Suppressor macrophage treated with lipopolysaccharide for 4 hours (primary cell): ENCODE measurements at regions not wholly inside any gene's neighbourhood (a gene's known extent, or its start where the extent isn't known, plus 50 kb on each side); places are given as distances from the start of the nearest gene placed in this dataset.

ENCODE experiments used
- DNase-seq: peaks from one replicate; pipeline ENCODE4 v3.0.0-alpha.2; 2020

GRCh38 chr1:58365328-58365727, 181.2 kb downstream of the OMA1 start:
- DNase-seq = no peak

- no peak for DNase-seq
Measured at GRCh38 chr1:58363585-58363984, 182.9 kb downstream of the OMA1 start.

- DNase-seq = no peak
Measured at GRCh38 chr1:58361134-58361533, 185.4 kb downstream of the OMA1 start.

DNA sequence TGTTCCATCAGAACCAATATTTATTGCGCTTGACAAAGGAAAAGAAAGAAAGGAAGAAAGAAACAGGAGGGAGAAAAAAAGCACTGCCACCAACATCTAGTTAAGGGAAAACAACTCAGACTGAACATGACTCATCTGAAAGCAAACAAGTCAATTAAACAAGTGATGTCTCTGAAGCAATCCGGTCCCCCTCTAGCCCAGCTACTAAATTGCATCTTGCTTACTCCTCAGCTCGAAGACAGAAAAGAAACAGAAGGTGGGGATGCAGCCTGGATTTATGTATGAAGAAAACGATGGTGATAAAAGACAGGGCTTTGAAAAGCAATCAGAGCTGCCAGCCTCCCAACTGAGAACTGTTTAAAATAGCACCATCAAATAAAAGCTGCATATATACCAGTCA, 188.2 kb downstream of the OMA1 start:
- no peak for DNase-seq

DNA sequence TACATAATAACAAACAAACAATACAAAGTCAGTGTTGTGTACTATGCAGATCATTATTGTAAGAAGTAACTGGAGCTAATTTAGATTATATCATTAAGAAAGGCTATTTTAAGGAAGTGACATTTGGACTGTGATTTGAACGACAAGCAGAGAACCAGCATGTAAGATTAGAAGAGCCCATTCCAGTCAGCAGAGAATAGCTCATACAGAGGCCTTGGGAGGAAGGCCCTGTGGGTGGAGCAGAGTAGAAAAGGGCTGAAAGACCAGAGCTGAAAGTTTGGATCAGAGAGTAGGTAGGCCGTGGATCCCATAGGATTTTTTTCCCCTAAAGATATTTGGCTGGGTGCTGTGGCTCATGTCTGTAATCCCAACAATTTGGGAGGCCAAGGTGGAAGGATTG, 190.1 kb downstream of the OMA1 start:
- no peak for DNase-seq

- no peak for DNase-seq
Measured at GRCh38 chr1:58353168-58353567, 193.4 kb downstream of the OMA1 start.

- no peak for DNase-seq
Measured at GRCh38 chr1:58352476-58353092, 193.9 kb downstream of the OMA1 start.

GRCh38 chr1:58346036-58346355, 200.5 kb downstream of the OMA1 start:
- DNase-seq = no peak

DNA sequence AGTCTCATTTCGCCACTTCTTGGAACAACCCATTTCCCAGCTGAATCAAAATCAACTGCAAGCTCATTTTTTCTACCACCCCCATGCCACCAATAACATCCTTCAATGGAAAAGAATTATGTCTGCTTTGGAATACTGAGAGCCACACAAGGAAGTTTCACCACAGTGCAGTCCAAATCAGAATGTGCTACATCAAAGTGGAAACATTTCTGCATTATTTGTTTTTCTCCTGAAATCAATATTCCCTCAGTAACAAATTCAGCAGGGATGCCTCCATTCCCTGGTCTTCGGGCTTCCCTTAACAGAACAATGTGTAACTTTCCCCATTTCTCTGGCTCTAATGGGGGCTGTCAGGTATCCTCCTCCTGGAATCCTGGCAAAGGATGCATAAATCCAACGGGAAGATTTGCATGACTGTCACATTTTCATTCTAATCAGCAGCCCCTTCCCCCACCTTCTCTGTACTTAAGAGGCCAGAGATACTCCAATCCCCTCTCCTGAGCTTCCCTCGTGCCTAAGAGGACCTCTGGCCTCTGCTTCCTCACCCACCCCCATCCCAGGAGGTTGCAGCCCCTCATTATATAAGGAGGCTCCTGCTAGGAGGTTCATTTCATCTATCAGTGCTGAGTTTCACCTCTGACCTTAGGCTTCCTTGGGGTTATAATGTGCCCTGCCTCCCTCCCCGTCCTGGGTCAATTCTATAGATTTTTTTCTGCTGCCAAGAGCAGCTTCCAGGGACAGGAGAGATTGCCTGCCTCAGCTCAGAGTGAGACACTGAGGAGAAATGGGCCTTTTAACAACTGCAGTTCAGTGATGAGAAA, 201.1 kb downstream of the OMA1 start:
- DNase-seq = no peak

DNA sequence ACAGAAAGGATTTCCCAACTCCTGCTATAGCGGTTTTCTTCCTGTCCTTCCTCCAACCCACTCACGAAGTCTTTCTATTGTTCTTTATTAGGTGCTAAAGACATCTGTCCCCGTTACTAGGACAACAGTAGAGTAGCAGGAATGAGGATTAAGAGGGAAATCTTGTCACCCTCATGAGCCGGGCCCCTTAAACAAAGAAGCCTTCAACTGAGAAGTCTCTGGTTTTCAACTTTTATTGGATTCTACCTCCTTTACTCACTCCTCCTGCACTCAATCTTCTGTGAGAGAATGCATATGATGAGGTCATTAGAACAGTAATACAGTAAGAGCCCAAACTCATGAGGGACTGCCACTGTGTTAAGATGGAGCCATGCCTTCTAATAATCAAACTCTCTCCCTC, 206.3 kb downstream of the OMA1 start:
- DNase-seq = no peak

- DNase-seq = no peak
Measured at GRCh38 chr1:58338081-58338480, 208.4 kb downstream of the OMA1 start.

- DNase-seq = no peak
Measured at GRCh38 chr1:58333511-58333910, 213.0 kb downstream of the OMA1 start.

DNA sequence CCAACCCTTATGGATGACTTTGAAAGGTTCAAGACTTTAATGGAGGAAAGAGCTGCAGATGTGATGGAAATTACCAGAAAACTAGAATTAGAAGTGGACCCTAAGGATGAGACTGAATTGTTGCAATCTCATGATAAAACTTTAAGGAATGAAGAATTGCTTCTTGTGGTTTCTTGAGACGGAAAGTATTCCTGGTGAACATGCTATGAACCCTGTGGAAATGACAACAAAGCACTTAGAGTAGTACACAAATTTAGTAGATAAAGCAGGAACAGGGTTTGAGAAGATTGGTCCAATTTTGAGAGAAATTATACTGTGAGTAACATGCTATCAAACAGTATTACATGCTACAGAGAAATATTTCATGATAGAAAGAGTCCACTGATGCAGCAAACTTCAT, 215.4 kb downstream of the OMA1 start:
- no peak for DNase-seq

DNA sequence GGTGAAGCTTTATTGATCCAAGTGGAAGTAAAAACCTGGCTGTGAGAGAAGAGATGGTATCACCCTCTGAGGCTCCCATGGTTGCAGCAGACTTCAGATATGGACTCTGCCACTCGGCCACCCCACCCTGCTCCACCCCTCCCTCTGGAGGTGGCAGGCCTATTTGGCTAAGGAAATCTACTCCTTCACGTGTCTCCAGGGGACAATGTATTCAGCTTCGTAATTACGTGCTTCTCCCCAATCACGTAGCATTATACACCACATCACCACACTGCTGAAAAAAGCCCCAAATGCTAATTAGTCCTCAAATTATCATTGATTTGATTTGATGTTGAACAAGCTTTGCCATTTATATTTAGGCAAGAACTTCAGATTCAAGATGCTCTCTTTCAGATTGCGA, 220.7 kb downstream of the OMA1 start:
- no peak for DNase-seq

- DNase-seq = no peak
Measured at GRCh38 chr1:58324558-58324957, 222.0 kb downstream of the OMA1 start.

GRCh38 chr1:58318157-58319005, 228.1 kb downstream of the OMA1 start:
- DNase-seq = no peak

DNA sequence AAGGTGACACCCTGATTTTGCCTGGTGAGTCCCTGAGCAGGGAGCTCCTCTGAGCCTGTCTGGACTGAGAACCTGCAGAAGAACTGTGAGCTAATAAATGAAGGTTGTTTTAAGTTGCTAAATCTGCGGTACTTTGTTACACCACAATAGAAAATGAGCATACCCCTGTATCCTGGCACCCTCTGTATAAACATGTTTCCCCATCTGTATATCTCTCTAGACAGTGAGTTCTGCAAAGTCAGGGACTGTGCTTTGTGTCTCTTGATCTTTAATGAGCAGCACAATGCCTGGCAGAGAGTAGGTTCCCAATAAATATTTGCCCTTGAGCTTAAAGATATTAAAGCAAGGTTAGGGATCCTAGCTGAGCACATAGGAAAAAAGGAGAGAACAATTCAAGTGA, 228.8 kb downstream of the OMA1 start:
- no peak for DNase-seq

- DNase-seq = no peak
Measured at GRCh38 chr1:58317086-58317485, 229.4 kb downstream of the OMA1 start.

DNA sequence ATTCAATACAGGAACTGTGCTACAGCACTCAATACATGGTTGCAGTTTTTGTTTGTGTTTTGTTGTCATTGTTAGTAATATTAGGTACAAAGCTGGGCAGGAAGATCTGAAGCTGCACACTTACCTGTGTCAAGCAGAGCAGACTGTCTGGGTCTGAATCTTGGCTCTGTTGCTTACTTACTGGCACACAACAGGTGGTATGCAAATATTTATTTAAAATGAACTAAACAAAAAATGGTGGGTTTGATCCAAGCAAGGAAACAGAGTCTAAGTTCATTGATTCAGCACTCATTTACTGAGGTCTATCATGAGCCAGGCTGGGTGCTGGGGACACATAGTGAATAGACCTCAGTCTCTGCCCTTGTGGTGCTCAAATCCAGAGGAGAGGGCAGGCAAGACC, 230.4 kb downstream of the OMA1 start:
- no peak for DNase-seq

- DNase-seq = no peak
Measured at GRCh38 chr1:58312971-58313563, 233.5 kb downstream of the OMA1 start.

- DNase-seq = no peak
Measured at GRCh38 chr1:58312461-58312860, 234.1 kb downstream of the OMA1 start.

GRCh38 chr1:58310881-58311280, 235.6 kb downstream of the OMA1 start:
- no peak for DNase-seq

GRCh38 chr1:58310469-58310868, 236.1 kb downstream of the OMA1 start:
- DNase-seq = no peak

DNA sequence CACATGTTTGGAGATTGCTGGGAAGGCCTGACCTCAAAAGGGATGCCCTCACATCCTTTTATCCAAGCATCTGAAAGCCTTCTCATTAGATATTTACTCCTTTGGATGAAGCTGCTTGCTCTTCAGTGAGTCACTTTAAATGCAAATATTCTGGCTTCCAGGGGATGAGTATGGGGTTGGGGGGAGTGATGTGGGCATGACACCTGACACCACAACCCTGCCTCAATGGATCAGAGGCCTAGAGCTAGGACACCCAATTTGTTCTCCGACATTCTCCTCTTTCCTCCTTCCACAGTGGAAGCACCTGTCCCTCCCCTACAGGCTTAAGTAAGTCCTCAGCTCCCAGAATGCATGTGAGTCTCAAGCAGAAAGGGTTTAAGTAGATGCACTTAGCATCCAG, 238.3 kb downstream of the OMA1 start:
- no peak for DNase-seq
